Esophagus squamous epithelium (tissue), 5 donors: ENCODE measurements at regions not wholly inside any gene's neighbourhood (a gene's known extent, or its start where the extent isn't known, plus 50 kb on each side); places are given as distances from the start of the nearest gene placed in this dataset.
A peak's percentile ranks its signal among the peaks of the same experiment; 100 is the strongest.

Experiments used
- DNase-seq: peaks from one replicate; lab custom pipeline; 2025; lab: John Stamatoyannopoulos, UW
- H3K27ac ChIP-seq, 4 donors: fragments of 200-600 bp; sonication (generic); one replicate each; pipeline ENCODE4 v1.5.1; 2016 to 2019; ENCODE audit warnings: mild to moderate bottlenecking in 1 of 4
- H3K27me3 ChIP-seq, 4 donors: fragments of 200-600 bp; sonication (generic); 1 replicate in 3 of 4; 2 replicates in 1 of 4; pipeline versions ENCODE4 v1.5.1 to v1.6.0; 2017 to 2021; ENCODE audit warnings: antibody characterized with exemption in 1 of 4
- H3K36me3 ChIP-seq, 3 donors: fragments of 200-600 bp; sonication (generic); one replicate each; pipeline ENCODE4 v1.5.1; 2016 to 2019
- H3K4me1 ChIP-seq, 3 donors: fragments of 200-600 bp; sonication (generic); one replicate each; pipeline ENCODE4 v1.5.1; 2017 to 2019
- H3K4me3 ChIP-seq, 4 donors: fragments of 200-600 bp; sonication (generic); 1 replicate in 3 of 4; 2 replicates in 1 of 4; pipeline ENCODE4 v1.5.1; 2016 to 2019; ENCODE audit warnings: mild to moderate bottlenecking in 2 of 4, moderate library complexity in 1 of 4
- H3K9me3 ChIP-seq, 3 donors: fragments of 200-600 bp; sonication (generic); one replicate each; pipeline ENCODE4 v1.5.1; 2016 to 2019
- CTCF ChIP-seq, 6 experiments: fragments of 450-650 bp in 4 of 6; fragments of 200-600 bp in 2 of 6; sonication (generic) in 2 of 6; IDR thresholded peaks; one replicate each; pipeline ENCODE4 v1.5.1; 2016 to 2019; ENCODE audit warnings: antibody characterized with exemption in 6 of 6, mild to moderate bottlenecking in 4 of 6, moderate library complexity in 4 of 6
- POLR2A ChIP-seq, 4 donors: fragments of 450-650 bp; IDR thresholded peaks; one replicate each; pipeline ENCODE4 v1.6.1; 2017; ENCODE audit warnings: antibody characterized with exemption in 4 of 4, mild to moderate bottlenecking in 4 of 4, moderate library complexity in 3 of 4
- WGBS, 2 donors: methylation state at CpG; one replicate each; pipeline ENCODE4 v1.1.5; 2018; 5-methylcytosine and 5-hydroxymethylcytosine counted together
- intact Hi-C: fragments of 100-400 bp; cut with DNase I; formaldehyde crosslinking; loops from one replicate; pipeline ENCODE4 v1.15.0; 2022
- donor health status: DM: yes; HTN: yes; CAD: no.

- Histone ChIP-seq H3K9me3 (no peaks in the 10 kb centered on the region), H3K36me3 (no peaks in the 10 kb centered on the region), H3K27me3 (no peaks in the 10 kb centered on the region), H3K4me1 (no peaks in the 10 kb centered on the region), H3K27ac (no peak overlapping the region), H3K4me3 (no peak overlapping the region)
- 73 to 83% methylated on average over 2 of the region's 2 CpGs for WGBS, 2 donors
- TF ChIP-seq POLR2A (IDR thresholded peaks at IDR 0.05) = no peak
- no peak for TF ChIP-seq CTCF (IDR thresholded peaks at IDR 0.05)
- intact Hi-C loops = no loop called here
- DNase-seq = no peak
These were observed 1097.2 kb downstream of the BCL11A start for GRCh38 chr2:59456285-59456684.

- Histone ChIP-seq H3K9me3 (no peaks in the 10 kb centered on the region), H3K27me3 (no peaks in the 10 kb centered on the region), H3K36me3 (no peaks in the 10 kb centered on the region), H3K27ac (no peak overlapping the region), H3K4me1 (no peaks in the 10 kb centered on the region), H3K4me3 (no peak overlapping the region)
- TF ChIP-seq CTCF (IDR thresholded peaks at IDR 0.05) (peak in 3 of 6 experiments; percentile 20 to 37 (median 27)), POLR2A (IDR thresholded peaks at IDR 0.05) (no peak)
- DNase-seq = no peak
- 76 to 86% methylated on average over 1 of the region's 1 CpG for WGBS, 2 donors
- intact Hi-C loops = no loop called here
These were observed 1104.2 kb downstream of the BCL11A start for GRCh38 chr2:59449274-59449673.

GRCh38 chr2:59440491-59440890 is 1113.0 kb downstream of the BCL11A start:
- no peaks in the 10 kb centered on the region for H3K27me3 ChIP-seq
- intact Hi-C loops = no loop called here
- no peak overlapping the region for H3K27ac ChIP-seq
- H3K4me3 ChIP-seq = no peak overlapping the region
- 58 to 61% methylated on average over 7 of the region's 7 CpGs for WGBS, 2 donors
- no peak for DNase-seq
- no peaks in the 10 kb centered on the region for H3K4me1 ChIP-seq
- H3K36me3 ChIP-seq = no peaks in the 10 kb centered on the region
- no peaks in the 10 kb centered on the region for H3K9me3 ChIP-seq
- TF ChIP-seq POLR2A (IDR thresholded peaks at IDR 0.05) (no peak), CTCF (IDR thresholded peaks at IDR 0.05) (no peak)

- no peak for DNase-seq
- Histone ChIP-seq H3K27me3 (no peaks in the 10 kb centered on the region), H3K9me3 (peaks cover 0 to 10% (median 3%) of the 10 kb centered on the region in 3 donors), H3K4me1 (no peaks in the 10 kb centered on the region), H3K4me3 (no peak overlapping the region), H3K27ac (no peak overlapping the region), H3K36me3 (no peaks in the 10 kb centered on the region)
- TF ChIP-seq CTCF (IDR thresholded peaks at IDR 0.05) (no peak), POLR2A (IDR thresholded peaks at IDR 0.05) (no peak)
- 63 to 84% methylated on average over 3 of the region's 3 CpGs for WGBS, 2 donors
- intact Hi-C loops = no loop called here
These were observed 1117.8 kb downstream of the BCL11A start for GRCh38 chr2:59435635-59436034.

GRCh38 chr2:59428940-59429339 is 1124.5 kb downstream of the BCL11A start:
- no peaks in the 10 kb centered on the region for H3K36me3 ChIP-seq
- peaks cover 0 to 10% (median 3%) of the 10 kb centered on the region in 3 donors for H3K9me3 ChIP-seq
- intact Hi-C loops = no loop called here
- 66 to 70% methylated on average over 3 of the region's 3 CpGs for WGBS, 2 donors
- DNase-seq = no peak
- H3K27ac ChIP-seq = no peak overlapping the region
- no peak overlapping the region for H3K4me3 ChIP-seq
- TF ChIP-seq CTCF (IDR thresholded peaks at IDR 0.05) = no peak
- no peak for TF ChIP-seq POLR2A (IDR thresholded peaks at IDR 0.05)
- no peaks in the 10 kb centered on the region for H3K4me1 ChIP-seq
- H3K27me3 ChIP-seq = no peaks in the 10 kb centered on the region
